Aorta (tissue), 5 donors: ENCODE measurements at regions not wholly inside any gene's neighbourhood (a gene's known extent, or its start where the extent isn't known, plus 50 kb on each side); places are given as distances from the start of the nearest gene placed in this dataset.

Source experiments
- ATAC-seq: fragments of 200-7000 bp; cut with Tn5 transposase; one replicate; pipeline ENCODE4 v1.9.1; 2022; ENCODE audit warnings: moderate library complexity; ENCODE audit not compliant: low FRiP score
- DNase-seq, 2 donors: peaks; one replicate each; pipeline ENCODE4 v3.0.0-alpha.2; 2020
- H3K27ac ChIP-seq, 2 donors: one replicate each; pipeline ENCODE4 v1.5.1; 2013; ENCODE audit warnings: low read length in 2 of 2, mild to moderate bottlenecking in 2 of 2, moderate library complexity in 2 of 2, control low read depth in 1 of 2, inconsistent platforms in 1 of 2, low read depth in 1 of 2
- H3K27me3 ChIP-seq, 2 donors: one replicate each; pipeline ENCODE4 v1.6.1; 2013; ENCODE audit warnings: control low read depth in 1 of 2, low read length in 1 of 2, mild to moderate bottlenecking in 1 of 2, moderate library complexity in 1 of 2; ENCODE audit not compliant: insufficient read depth in 2 of 2, control insufficient read depth in 1 of 2
- H3K36me3 ChIP-seq, 2 donors: one replicate each; pipeline ENCODE4 v1.6.1; 2013; ENCODE audit warnings: control low read depth in 1 of 2, low read length in 1 of 2, mild to moderate bottlenecking in 1 of 2; ENCODE audit not compliant: insufficient read depth in 2 of 2, control insufficient read depth in 1 of 2
- H3K4me1 ChIP-seq, 2 donors: one replicate each; pipeline ENCODE4 v1.6.1; 2013; ENCODE audit warnings: low read length in 2 of 2, control low read depth in 1 of 2, mild to moderate bottlenecking in 1 of 2, moderate library complexity in 1 of 2; ENCODE audit not compliant: insufficient read depth in 2 of 2, control insufficient read depth in 1 of 2
- H3K4me3 ChIP-seq, 2 donors: one replicate each; pipeline ENCODE4 v1.5.1; 2013; ENCODE audit warnings: low read length in 2 of 2, control low read depth in 1 of 2, mild to moderate bottlenecking in 1 of 2
- H3K9me3 ChIP-seq: one replicate; pipeline ENCODE4 v1.6.1; 2013; ENCODE audit warnings: mild to moderate bottlenecking, low read length; ENCODE audit not compliant: control insufficient read depth
- WGBS, 2 donors: extraction: QIAGEN DNeasy Blood & Tissue Kit; methylation state at CpG; one replicate each; pipeline ENCODE4 v1.1.7; 2013; 5-methylcytosine and 5-hydroxymethylcytosine counted together
- intact Hi-C, 2 donors: fragments of 100-400 bp; cut with DNase I; formaldehyde crosslinking; loops; one replicate each; pipeline versions ENCODE4 v1.14.2 to v1.15.0; 2022
- donor health status: healthy with polysubstance abuse.
- donor health status: Bipolar disorder and iron deficiency.
- donor health status: DM: no; HTN: no; CAD: no.
- donor health status: DM: no; HTN: no; CAD: no.
- donor health status: DM: yes; HTN: yes; CAD: no.

DNA sequence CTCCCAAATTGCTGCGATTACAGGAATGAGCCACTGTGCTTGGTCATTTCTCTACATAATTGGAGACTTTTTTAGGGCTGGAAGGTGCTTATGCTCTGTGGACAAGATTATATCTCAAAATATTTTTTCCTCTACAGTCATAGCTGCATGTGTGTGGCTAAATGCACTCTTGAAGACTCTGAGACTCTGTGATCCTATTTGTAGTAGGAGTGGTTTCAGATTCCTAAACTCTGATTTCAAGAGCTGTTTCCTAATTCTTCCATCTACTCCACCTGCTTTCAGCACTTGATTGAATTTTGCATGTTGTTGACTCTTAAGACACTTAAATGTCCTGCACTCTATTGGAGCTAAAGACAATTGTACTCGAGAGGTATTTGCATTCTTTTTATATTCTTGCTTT is 78.0 kb downstream of the KLF5 start:
- Histone ChIP-seq H3K27ac (no peak overlapping the region), H3K4me1 (peaks cover 0 to 1% of the 10 kb centered on the region in 2 donors), H3K4me3 (no peak overlapping the region), H3K9me3 (no peaks in the 10 kb centered on the region), H3K27me3 (no peaks in the 10 kb centered on the region), H3K36me3 (no peaks in the 10 kb centered on the region)
- intact Hi-C loops = no loop called here
- ATAC-seq = no peak
- 85 to 92% methylated on average over 2 of the region's 2 CpGs for WGBS, 2 donors
- DNase-seq = no peak

DNA sequence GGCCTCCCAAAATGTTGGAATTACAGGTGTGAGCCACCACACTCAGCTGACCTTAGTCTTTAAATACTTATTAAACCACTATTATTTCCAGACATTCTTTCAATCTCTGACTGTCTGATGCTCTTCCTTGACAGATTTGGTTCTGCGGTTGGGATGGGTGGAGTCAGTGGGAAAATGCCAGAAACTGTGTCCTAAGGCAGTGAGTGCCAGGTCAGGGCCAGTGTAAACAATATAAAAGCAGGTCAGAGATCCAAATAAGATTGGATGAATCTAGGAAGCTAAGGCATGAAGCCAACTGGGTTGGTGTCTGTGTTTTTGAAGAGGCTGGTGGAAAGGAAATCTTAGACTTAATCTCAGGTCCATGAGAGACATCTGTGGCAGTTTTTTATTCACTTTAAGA is 74.7 kb downstream of the KLF5 start:
- H3K4me1 ChIP-seq = no peaks in the 10 kb centered on the region
- DNase-seq = no peak
- no peaks in the 10 kb centered on the region for H3K36me3 ChIP-seq
- H3K4me3 ChIP-seq = no peak overlapping the region
- no peak overlapping the region for H3K27ac ChIP-seq
- no peak for ATAC-seq
- 77 to 86% methylated on average over 1 of the region's 1 CpG for WGBS, 2 donors
- H3K9me3 ChIP-seq = peaks cover 1% of the 10 kb centered on the region
- intact Hi-C loops = no loop called here
- H3K27me3 ChIP-seq = no peaks in the 10 kb centered on the region

DNA sequence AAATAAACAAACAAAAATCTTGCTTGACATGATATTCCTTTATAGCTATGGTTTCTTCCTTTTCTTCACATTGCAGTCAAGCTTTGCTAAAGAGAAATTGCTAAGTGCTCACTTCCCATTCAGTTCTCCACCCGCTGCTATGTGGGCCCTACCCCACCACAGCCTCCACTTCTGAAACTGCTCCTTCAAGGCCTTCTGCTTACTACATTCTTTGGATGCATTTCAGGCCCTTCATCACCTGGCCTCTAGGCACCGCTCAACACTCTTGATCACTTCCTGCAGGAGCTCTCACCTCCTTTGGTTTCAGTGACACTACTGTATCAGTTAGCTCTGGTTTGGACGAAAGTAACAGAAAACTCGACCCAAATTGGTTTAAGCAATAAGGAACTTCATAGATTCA is 72.4 kb downstream of the KLF5 start:
- intact Hi-C loops = no loop called here
- WGBS, 2 donors = 92 to 95% methylated on average over 4 of the region's 4 CpGs
- Histone ChIP-seq H3K4me3 (no peak overlapping the region), H3K27me3 (no peaks in the 10 kb centered on the region), H3K4me1 (no peaks in the 10 kb centered on the region), H3K27ac (no peak overlapping the region), H3K9me3 (peaks cover 1% of the 10 kb centered on the region), H3K36me3 (no peaks in the 10 kb centered on the region)
- DNase-seq (no peak), ATAC-seq (no peak)

DNA sequence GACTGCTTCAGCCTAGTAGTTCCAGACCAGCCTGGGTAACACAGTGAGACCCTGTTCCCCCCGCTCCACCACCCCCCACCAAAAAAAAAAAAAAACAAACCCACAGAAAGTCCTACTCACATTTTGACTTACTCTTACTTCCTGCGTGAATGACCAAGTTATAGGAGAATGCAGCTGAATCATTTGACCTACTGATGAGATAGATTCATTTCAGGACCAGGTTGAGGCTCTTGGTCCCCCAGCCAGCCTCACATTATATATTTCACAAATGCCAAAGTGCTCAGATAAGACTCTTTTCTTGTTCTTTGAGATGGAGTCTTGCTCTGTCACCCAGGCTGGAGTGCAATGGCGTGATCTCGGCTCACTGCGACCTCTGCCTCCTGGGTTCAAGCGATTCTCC is 70.2 kb downstream of the KLF5 start:
- Histone ChIP-seq H3K4me3 (no peak overlapping the region), H3K9me3 (peaks cover 1% of the 10 kb centered on the region), H3K27ac (no peak overlapping the region), H3K36me3 (no peaks in the 10 kb centered on the region), H3K4me1 (no peaks in the 10 kb centered on the region), H3K27me3 (no peaks in the 10 kb centered on the region)
- WGBS, 2 donors = 86 to 92% methylated on average over 6 of the region's 6 CpGs
- DNase-seq = no peak
- intact Hi-C loops = no loop called here
- ATAC-seq = no peak
